ENCODE measurements at regions not wholly inside any gene's neighbourhood (a gene's known extent, or its start where the extent isn't known, plus 50 kb on each side); places are given as distances from the start of the nearest gene placed in this dataset.

GRCh38 chr11:113574586-113574985 is 99.4 kb upstream of the DRD2 start:
- DNase-seq (no peak), ATAC-seq (ENCODE audit: low FRiP score in 2 of 2) (no peak)
- WGBS, 2 donors = 75 to 86% methylated on average over 2 of the region's 2 CpGs
- no peaks in the 10 kb centered on the region for H3K27me3 ChIP-seq
- H3K9me3 ChIP-seq = no peaks in the 10 kb centered on the region
- H3K4me1 ChIP-seq = no peaks in the 10 kb centered on the region
- TF ChIP-seq POLR2A (IDR thresholded peaks at IDR 0.05) (no peak), EP300 (IDR thresholded peaks at IDR 0.05) (no peak), POLR2AphosphoS5 (IDR thresholded peaks at IDR 0.05) (no peak)
- TF ChIP-seq, protein P1, sequence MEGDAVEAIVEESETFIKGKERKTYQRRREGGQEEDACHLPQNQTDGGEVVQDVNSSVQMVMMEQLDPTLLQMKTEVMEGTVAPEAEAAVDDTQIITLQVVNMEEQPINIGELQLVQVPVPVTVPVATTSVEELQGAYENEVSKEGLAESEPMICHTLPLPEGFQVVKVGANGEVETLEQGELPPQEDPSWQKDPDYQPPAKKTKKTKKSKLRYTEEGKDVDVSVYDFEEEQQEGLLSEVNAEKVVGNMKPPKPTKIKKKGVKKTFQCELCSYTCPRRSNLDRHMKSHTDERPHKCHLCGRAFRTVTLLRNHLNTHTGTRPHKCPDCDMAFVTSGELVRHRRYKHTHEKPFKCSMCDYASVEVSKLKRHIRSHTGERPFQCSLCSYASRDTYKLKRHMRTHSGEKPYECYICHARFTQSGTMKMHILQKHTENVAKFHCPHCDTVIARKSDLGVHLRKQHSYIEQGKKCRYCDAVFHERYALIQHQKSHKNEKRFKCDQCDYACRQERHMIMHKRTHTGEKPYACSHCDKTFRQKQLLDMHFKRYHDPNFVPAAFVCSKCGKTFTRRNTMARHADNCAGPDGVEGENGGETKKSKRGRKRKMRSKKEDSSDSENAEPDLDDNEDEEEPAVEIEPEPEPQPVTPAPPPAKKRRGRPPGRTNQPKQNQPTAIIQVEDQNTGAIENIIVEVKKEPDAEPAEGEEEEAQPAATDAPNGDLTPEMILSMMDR (IDR thresholded peaks at IDR 0.05) = no peak
- H3K36me3 ChIP-seq = no peaks in the 10 kb centered on the region
- no peak overlapping the region for H3K27ac ChIP-seq
- no peak overlapping the region for H3K4me3 ChIP-seq

- 85 to 95% methylated on average over 4 of the region's 4 CpGs for WGBS, 2 donors
- no peaks in the 10 kb centered on the region for H3K27me3 ChIP-seq
- H3K9me3 ChIP-seq = no peaks in the 10 kb centered on the region
- no peak overlapping the region for H3K4me3 ChIP-seq
- no peak overlapping the region for H3K27ac ChIP-seq
- no peak for DNase-seq
- no peaks in the 10 kb centered on the region for H3K4me1 ChIP-seq
- no peak for ATAC-seq (ENCODE audit: low FRiP score in 2 of 2)
- no peaks in the 10 kb centered on the region for H3K36me3 ChIP-seq
- TF ChIP-seq, protein P1 (IDR thresholded peaks at IDR 0.05) = no peak
- TF ChIP-seq POLR2AphosphoS5 (IDR thresholded peaks at IDR 0.05) (no peak), EP300 (IDR thresholded peaks at IDR 0.05) (no peak), POLR2A (IDR thresholded peaks at IDR 0.05) (no peak)
Observed at GRCh38 chr11:113574171-113574570, 99.0 kb upstream of the DRD2 start.

DNA sequence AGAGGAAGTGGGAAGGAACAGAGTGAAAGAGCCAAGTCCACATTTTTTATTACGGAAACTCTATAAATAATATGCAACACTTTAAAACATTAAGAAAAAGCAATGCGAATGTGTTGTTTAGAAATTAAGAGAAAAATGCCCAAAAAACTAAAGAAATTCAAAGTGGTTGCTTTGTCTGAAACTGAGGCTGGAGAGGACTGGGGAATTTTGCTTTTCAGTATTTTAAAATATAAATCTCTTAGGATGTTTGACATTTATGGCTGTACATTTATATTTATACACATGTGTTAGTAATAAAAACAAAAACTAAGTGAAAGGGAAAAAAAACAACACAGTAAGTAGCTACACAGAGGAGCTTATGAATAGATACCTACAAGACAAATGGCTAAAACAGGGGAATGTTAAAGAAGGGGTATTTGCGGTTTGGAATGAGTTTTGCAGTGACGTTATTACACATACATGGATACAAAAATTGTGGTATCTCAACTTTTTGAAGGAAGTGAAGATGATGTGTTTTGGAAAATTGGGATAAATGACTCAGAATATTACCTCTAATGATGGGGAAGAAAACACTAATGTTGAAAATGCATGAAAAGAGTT is 97.0 kb upstream of the DRD2 start:
- H3K27me3 ChIP-seq = no peaks in the 10 kb centered on the region
- H3K27ac ChIP-seq = no peak overlapping the region
- no peak overlapping the region for H3K4me3 ChIP-seq
- 73 to 78% methylated on average over 4 of the region's 4 CpGs for WGBS, 2 donors
- TF ChIP-seq, protein P1 (IDR thresholded peaks at IDR 0.05) = no peak
- TF ChIP-seq POLR2AphosphoS5 (IDR thresholded peaks at IDR 0.05) = no peak
- no peak for TF ChIP-seq EP300 (IDR thresholded peaks at IDR 0.05)
- TF ChIP-seq POLR2A (IDR thresholded peaks at IDR 0.05) = no peak
- no peak for DNase-seq
- no peaks in the 10 kb centered on the region for H3K4me1 ChIP-seq
- no peak for ATAC-seq (ENCODE audit: low FRiP score in 2 of 2)
- no peaks in the 10 kb centered on the region for H3K9me3 ChIP-seq
- no peaks in the 10 kb centered on the region for H3K36me3 ChIP-seq

GRCh38 chr11:113571531-113571930 is 96.3 kb upstream of the DRD2 start:
- no peak overlapping the region for H3K27ac ChIP-seq
- no peak for TF ChIP-seq EP300 (IDR thresholded peaks at IDR 0.05)
- TF ChIP-seq, protein P1 (IDR thresholded peaks at IDR 0.05) = no peak
- 60 to 74% methylated on average over 4 of the region's 4 CpGs for WGBS, 2 donors
- H3K4me1 ChIP-seq = no peaks in the 10 kb centered on the region
- H3K9me3 ChIP-seq = no peaks in the 10 kb centered on the region
- no peaks in the 10 kb centered on the region for H3K36me3 ChIP-seq
- no peak for DNase-seq
- H3K27me3 ChIP-seq = no peaks in the 10 kb centered on the region
- no peak for ATAC-seq (ENCODE audit: low FRiP score in 2 of 2)
- H3K4me3 ChIP-seq = no peak overlapping the region

DNA sequence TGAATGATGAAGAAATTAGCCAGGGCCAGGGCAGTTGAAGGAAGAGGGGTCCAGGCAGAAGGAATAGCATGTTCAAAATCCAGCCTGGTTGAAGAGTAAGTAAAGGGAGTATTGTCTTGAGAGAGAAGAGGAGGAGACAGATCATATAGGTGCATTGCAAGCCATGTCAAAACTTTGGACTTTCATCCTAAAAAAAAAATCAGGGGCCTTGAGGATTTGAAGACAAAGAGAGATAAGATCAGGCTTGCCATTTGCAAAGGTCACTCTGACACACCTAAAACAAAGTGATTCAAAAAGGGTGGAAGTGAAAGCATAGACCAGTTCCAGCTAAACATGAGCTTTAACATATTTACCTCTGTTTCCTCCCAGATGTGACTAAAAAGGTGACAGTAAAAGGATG is 95.7 kb upstream of the DRD2 start:
- H3K4me3 ChIP-seq = no peak overlapping the region
- no peaks in the 10 kb centered on the region for H3K9me3 ChIP-seq
- no peaks in the 10 kb centered on the region for H3K27me3 ChIP-seq
- H3K4me1 ChIP-seq = no peaks in the 10 kb centered on the region
- no peak for DNase-seq
- no peak overlapping the region for H3K27ac ChIP-seq
- no peak for ATAC-seq (ENCODE audit: low FRiP score in 2 of 2)
- no peaks in the 10 kb centered on the region for H3K36me3 ChIP-seq
- TF ChIP-seq POLR2A (IDR thresholded peaks at IDR 0.05) (no peak), POLR2AphosphoS5 (IDR thresholded peaks at IDR 0.05) (no peak), EP300 (IDR thresholded peaks at IDR 0.05) (no peak)
- TF ChIP-seq, protein P1 (IDR thresholded peaks at IDR 0.05) = no peak

All from upper lobe of left lung (tissue), 6 donors.